ENCODE measurements at regions not wholly inside any gene's neighbourhood (a gene's known extent, or its start where the extent isn't known, plus 50 kb on each side); places are given as distances from the start of the nearest gene placed in this dataset.

DNA sequence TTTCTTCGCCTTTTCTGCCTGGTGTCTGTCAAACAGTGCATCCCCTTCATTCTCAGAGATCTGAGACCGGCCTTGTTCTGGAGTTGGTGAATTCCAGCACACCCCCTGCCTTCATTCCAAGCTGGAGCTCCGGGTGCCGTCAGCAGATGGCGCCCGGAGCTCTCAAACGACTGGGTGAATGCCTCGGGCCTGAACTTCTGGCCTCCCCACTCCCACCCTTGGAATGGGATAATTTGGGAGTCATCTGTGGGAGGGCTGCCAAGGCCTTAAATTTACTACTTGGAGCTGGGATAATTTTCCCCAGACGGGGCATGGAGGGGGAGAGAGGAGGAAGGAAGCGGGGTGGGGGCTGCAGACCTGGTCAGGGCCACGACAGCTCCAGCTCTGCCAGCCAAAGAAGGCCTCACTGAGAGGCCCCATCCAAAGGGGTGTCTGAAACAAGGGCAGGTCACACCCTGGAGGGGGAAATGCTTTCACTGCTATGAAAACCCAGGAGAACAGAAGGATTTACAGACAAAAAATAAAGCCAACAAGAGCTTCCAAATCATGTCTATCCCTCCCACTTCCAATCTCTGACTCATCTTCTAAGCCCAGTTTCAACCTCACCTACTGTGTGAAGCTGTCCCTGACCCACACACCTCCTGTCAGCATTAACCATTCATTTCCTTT lies 187.9 kb downstream of the OPA1 start:
- peak; percentile 73 for DNase-seq

DNA sequence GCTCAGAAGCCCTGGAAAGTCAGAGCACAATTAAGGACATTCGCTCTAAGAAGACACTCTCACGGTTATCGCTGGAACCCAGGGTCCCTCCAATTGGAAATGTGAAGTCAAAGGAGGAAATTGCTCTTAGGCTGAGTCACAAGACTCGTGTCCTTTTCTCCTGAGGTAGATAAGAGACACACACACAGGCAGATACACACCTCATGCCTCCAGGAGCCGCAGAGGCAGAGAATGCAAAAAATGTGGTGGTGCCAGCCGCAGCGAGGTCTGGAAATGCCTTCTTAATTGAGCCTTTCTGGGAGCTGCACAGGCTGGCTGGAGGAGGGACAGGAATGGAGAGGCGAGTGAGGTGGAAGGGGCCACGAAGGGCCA lies 189.3 kb downstream of the OPA1 start:
- DNase-seq = no peak

DNA sequence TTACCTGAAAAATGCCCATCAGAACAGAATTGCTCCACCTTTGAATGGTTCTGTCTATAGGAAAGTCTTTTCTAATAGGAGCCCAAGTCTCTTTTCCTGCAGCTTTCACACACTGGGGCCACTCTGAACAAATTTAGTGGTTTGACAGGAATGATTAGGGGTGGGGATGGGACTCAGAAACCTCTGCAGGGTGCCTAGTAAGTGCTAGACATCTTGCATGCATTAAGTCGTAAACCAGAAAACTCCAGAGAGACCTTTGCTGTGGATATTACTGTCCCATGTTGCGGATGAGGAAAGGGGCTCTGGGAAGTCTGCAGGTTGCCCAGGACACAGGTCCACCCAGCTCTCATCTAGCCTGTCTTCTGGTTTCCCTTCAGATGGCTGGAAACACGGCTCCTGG lies 189.7 kb downstream of the OPA1 start:
- DNase-seq = no peak

DNA sequence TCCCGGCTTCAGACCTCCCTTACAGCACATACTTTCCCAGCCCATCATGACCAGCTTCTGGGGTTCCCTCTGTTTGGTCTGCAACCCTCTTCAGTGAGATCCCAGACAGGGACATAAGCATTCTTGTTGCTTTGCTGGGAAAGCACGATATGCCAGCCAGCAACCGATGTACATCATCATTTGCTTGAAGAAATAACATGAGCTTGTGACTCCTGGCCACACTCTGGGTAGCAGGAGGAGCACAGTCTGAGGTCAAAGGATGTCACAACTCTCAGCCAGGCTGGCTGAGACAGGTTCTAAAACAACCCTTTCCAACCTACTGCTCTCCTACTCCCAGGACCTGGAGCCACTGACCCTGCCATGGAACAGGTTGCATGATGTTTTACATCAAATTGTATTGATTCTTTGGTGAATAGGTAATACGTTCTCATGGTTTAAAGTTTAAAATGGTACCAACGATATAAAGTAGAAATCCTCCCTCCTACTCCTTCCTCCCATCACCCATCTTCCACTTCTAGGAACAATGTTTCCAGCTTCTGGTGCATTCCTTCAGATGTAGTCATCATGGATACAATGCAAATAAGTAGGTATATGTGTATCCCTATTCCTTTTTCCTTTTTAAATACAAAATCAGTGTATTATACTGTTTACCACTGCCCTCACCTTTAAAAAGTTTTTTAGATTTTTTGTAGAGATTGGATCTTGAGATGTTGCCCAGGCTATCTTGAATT lies 190.3 kb downstream of the OPA1 start:
- no peak for DNase-seq

DNA sequence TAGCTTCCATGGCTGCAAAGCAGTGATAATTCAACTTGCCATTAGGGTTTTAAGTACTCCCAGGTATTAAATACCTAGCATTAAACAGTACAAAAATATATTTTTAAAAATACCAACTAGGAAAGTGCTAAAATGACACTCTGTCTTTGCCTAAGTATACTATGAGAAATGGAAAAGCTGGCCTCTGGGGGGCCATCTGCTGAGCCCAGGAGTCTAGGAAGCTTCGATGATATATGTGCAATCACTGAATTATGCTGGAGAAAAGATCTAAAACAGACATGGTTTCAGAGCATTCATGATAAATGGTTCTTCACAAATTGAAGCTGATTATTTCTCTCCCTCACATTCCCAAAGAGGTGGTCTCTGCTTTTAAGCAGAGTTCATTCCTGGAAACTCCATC lies 191.8 kb downstream of the OPA1 start:
- no peak for DNase-seq

DNA sequence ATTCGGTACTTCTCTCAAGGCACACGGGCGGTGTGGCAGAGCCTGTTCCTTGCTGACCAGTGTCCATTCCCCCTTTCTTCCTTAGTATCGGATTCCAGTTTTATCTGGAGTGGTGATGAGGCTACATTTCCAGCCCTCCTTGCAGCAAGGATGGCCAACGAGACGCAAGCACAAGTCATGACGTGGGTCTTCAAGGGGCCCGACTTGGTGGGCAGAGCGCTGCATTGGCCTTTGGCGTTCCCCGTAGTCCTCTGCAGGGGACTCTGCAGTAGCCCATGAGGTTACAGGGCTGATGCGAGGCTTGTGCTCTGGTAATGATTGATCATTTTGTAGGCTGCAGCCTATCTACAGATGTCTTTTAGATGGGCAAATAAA lies 194.5 kb downstream of the OPA1 start:
- no peak for DNase-seq

DNA sequence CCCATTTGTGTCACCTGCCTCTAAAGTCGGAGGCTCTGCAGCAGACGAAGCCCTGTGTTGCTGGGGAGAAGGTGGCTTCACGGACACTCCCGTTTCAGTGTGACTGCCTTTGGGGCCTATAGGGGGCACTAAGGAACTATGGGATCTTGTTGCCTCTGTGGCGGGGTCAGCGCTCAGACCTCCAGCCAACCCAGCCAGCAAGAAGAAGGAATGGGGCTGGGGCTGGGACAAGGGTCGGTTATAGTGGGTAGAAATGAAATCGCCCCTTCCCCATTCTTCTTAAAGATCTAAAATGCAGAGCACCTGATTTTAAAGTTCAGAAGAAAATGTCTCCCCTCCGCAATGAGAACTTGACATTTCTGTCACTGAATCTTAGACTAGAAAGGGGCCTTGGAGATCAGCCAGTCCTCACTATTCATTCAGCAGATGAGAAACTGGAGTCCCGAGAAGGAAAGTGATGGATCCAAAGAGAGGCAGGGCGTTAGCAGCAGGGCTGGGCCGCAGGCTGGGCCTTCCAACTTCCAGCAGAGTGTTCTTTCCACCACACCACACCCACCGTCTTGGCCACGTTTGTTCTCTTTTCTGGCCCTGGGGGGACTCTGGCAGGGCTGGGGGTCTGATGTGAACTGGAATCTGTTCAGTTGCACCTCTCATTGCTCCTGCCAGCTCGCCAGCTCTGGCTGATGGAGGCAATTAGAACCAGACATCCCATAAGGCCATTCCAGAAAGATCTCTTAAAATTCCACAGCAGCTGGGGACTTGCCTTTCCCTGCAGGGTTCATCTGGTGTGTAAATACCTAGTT lies 195.4 kb downstream of the OPA1 start:
- DNase-seq = peak; percentile 61

DNA sequence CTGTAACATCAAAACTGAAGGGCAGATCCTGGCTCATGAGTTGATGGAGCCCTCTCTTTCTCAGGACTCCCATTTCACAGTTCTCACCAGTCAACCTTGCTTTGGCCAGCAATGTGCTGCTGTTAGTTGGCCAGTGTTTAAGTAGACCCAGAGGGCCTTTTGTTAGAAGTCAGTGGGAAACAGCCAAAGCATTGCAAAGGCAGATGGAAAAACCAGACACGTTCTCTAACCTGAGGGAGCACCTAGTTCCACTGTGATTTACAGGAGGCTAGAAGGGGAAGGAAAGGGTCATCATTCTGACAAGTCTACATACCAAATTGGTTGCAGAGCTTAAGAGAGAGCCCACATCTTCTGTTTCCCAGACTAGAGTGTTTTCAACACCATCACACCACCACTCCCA lies 196.4 kb downstream of the OPA1 start:
- no peak for DNase-seq

DNA sequence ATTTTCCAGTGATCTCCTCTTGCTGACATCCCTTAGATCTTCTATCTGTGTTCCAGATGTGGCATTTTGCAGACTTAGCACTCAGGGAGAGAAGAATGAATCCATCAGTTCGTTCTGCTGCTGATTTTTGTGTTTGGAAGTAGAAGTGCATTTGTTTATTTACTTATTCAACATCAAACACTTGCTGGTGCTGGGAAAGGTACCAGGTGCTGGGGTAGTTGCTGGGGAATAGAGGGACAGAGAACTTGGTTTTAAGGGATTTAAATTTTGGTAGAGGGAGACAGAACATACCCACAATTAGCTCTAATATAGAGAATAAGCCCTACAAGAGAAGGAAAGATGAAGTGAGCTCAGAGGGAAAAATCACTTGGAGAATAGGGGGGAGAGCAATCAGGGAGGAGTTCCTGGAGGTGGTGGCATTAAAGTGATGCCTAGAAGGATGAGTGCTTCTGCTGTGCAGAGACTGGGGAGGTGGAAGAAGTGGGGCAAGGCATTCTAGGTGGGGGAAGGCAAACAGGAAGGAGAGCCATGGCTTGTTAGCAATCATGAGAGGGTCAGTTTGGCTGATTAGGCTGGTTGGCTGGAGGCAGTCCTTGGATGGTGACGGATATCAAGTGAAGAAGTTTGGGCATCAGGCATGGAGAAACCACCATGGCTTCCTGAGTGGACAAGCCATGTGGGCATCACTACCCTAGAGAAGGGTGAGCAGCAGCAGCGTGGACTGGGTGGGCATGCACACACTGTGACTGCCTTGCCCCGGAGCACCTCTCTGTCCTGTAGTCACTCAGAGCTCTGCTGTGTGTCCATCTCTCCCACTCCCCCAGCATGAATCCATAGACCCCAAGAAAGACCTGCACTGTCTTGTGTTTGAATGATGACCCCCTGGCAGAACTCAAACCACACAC lies 197.3 kb downstream of the OPA1 start:
- DNase-seq = no peak

DNA sequence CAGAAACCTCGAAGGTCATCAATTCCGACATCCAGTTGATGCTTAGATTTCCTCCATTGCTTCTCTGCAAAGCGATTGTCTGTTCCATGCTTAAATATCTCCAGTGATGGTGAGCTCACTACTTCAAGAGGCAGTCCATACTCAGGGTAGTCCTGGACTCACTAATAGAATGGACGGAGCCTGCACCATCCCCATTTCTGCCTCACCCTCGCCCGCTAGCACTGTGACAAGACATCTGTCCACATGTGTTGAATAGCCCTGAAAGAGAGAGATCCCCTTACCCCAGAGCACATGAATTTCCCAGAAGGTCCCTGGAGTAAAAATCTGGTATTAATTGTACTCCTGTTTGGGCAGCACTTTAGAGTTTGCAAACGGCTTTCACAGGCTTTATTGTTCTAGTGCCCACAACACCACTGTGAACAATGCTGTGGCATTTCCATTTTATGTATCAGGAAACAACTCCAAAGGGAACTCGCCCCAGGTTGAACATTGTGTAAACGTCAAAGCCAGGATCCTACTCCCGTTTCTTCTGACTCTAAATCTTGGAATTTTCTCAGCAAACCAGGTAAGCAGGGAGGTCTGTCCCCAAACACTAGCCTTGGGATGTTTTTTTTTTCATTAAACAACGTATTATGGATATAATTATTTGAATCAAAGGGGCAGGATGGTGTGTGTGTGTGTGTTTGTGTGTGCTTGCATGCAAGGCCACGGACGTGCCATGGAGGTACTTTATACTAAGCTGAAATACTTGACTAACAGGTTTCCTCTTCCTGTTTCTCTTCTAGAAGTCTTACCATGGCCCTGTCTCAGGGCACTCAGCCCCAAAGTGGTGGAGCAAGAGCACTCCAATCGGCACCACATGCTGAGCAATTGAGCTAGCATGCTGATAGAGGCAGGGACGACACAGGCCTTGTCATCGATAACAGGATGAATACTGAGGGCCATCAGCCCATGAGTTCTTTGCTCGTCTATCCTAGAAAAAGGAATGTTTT lies 198.3 kb downstream of the OPA1 start:
- no peak for DNase-seq

DNA sequence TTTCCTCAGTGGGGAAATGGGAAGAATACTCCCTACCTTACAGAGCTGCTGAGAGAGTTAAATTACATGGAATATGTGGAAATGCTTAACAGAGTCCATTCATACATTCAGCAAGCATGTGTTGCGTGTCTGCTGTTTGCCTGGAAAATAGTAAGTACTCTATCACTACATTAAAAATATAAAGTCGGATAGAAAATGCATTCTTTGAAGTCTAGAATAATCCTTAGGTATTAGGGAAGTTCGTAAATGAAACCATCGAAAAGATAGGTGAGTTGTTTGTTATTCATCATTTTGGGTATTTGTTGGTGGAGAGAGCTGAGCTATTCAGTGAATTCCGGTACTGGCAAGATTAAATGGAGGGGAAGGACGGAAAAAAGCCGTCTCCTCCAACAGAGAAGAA lies 200.1 kb downstream of the OPA1 start:
- no peak for DNase-seq

DNA sequence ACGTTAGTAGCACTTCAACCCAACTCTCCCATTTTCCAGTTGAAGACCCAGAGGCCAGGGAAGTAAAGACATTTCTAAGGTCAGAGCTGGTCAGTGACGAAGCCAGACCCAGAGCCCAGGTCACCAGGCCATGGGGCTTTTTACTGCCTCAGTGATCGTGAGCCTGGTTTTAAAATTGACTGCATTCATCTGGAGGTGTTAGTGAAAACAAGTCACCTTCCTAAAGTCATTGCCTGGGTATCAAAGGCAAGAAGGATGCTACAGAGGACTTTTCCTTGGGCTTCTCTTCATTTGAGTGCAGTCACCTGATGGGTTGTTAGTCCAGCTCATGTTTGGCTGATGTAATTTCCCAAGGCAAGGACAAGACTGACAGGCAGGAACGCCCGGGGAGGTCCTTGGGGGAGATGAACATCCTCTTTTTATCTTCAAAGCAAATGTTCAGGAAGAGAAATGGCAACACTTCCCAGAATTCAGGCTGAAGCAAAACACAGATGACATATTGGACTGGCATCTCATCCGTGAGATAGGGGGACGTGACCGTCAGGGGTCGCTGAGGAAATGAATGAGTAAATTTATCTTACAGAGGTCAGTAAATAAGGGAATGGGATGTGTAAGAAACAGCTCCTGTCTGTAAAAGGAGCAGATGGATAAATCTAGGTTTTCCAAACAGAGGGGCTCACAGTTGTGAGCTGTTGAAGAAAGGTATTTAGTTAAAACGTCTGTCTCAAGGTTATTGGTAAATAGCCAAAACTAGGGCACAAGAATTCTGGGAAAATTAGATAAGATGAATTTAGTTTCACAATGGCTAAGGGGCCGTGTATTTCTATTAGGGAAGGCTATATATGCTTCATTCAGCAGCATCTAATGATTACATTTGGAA lies 201.2 kb downstream of the OPA1 start:
- no peak for DNase-seq

DNA sequence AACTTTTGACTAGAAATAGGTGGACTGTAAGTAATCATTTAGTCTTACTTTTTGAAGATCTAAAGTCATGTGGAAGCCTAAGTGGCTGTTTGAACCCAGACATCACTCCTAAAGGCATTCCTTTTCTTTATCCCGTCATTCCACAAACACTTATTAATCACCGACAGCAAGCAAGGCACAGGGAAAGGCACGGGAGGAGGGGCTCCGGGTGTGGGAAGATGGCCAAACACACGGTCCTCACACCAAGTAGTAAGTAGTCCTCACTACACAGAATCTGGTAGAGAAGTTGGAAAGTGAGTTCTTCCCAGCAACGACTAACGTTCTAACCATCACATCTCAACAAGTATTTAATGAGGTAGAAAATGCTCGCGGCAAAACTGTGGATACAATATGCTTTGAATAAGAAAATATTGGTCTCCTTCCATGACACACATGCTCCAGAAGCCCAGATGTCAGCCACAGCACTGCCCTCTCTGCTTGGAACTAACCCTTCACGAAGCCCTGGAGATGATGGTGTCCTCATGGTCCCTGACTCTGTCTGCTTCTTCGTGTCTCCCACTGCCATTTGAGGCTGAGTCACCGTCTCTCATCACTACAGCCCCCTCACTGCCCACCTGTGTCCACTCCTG lies 202.2 kb downstream of the OPA1 start:
- DNase-seq = no peak

DNA sequence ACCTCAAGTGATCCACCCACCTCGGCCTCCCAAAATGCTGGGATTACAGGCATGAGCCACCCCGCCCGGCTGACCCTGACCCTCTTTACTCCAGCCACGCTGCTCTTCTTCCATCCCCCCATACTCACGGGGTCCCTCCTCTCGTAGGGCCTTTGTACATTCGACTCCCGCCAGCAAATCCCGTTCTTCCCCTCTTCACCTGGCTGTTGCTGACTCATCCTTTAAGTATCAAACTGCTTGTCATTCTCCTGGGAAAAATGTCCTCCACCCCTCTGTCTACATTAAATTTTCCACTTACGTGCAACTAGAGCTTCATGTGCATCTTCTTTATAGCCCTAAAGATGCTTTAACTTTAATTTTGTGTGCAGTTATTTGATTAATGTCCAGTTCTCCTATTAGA lies 203.1 kb downstream of the OPA1 start:
- no peak for DNase-seq

DNA sequence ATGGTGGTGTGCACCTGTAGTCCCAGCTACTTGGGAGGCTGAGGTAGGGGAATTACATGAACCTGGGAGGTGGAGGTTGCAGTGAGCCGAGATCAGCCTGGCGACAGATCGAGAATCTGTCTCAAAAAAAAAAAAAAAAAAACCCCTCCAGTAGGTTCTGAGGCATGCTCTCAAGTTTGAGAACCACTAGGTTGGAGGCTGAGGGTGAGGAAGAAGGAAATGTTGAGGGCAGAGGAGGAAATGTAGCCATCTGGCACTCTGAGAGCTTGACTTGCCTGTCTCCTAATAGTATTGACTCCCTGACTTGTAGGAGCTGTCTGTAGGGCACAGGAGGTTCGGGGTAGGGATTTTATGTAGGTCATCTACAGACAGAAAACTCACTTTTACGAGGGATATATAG lies 204.6 kb downstream of the OPA1 start:
- DNase-seq = no peak

DNA sequence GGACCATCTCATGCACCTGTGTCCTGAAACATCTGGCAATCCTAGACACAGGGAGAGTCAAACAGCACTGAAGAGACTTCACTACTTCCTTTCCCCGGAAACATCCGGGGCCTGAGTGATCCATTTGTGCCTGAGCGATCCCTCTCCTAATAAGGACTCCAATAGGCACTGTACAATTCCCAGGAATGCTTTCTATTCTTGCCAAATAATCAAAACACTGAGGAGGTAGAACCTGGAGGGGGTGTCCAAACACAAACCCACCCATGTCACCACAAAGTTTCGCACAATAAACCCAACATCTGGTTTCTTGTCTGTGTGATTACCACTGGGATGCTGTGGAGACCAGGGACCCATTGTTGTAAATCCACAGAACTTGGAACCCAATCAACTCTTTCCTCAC lies 205.0 kb downstream of the OPA1 start:
- DNase-seq = no peak

DNA sequence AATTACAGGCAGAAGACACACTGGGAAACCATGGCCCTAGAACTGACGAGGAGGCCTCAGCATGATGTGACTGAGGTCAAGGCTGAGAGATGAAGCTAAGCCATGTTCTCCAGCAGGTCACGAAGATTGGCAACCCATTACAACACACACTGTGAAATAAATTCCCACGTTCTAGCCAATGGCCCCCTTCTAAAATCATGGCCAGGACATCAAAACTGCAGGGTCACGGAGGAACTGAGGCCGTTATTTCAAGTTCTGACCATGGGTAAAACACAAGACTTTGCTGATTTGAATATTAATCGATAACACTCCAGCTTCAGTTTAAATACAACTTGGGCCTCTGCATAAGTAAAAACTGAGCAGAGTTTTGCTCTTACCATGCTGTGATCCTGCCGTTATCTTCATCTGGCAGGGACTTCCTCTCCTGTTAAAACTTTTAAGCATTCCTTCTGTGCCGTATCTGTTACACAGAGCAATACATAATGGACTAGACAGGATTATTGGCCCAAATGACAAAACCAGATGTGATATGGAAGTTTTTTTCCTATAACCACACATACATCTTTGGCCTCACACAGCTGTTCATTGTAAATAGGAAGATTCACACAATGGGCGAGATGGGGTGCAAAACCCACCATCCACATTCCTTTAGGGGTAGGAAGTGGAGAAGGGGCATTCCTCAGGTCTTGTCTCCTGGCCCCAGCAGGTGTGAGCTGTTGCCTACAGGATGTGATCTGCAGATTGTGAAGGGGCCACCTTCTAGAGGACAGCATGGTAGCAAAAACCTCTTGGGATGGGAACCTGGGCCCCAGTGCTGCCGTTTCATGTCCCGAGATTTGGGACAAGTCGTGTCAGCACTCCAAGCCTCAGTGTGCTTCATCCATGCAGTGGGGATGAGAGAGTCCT lies 207.4 kb downstream of the OPA1 start:
- no peak for DNase-seq

DNA sequence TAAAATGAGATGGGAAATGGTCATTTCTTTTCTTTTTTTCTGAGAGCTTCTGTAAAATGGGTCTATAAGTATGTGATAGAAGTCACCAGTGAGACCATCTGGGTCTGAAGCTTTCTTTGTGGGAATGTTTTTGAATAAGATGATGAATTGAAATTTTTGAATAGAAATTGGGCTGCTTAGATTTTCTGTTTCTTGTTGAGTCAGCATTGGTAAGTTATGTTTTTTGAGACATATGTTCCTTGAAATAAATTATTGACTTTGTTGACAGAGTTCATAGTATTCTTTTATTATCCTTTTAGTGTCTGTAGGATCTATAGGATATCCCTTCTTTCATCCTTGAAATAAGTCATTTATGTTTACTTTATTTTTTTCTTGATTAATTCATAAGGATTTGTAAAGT lies 208.1 kb downstream of the OPA1 start:
- no peak for DNase-seq

DNA sequence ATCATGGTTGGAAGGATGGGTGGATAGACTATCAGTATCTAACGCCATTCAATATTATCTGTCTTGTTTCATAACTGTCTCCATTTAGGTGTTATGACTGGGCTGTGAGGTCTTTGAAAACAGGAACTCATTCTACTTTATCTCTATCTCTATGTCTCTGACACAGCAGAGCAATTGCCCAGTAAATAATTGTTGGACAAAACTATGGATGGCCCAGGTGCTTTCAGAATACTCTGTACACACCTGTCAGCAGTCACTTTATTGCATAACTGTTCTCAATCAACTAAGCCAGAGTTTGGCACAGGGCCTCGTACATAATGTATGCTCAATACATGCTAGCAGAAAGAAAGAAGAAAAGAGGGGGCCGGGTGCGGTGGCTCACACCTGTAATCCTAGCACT lies 210.3 kb downstream of the OPA1 start:
- DNase-seq = peak; percentile 5
